T-helper 1 cell (primary cell): ENCODE measurements at regions not wholly inside any gene's neighbourhood (a gene's known extent, or its start where the extent isn't known, plus 50 kb on each side); places are given as distances from the start of the nearest gene placed in this dataset.

ENCODE experiments used
- DNase-seq, 5 donors: peaks; one replicate each; pipeline ENCODE4 v3.0.0-alpha.2; 2012 to 2020

- no peak for DNase-seq
Observed at GRCh38 chr18:53749766-53750165, 474.7 kb downstream of the MBD2 start.

- no peak for DNase-seq
Observed at GRCh38 chr18:53747663-53748160, 476.8 kb downstream of the MBD2 start.

GRCh38 chr18:53747210-53747609, 477.3 kb downstream of the MBD2 start:
- DNase-seq, result no peak

- DNase-seq, result no peak
Observed at GRCh38 chr18:53745986-53746385, 478.5 kb downstream of the MBD2 start.

GRCh38 chr18:53745224-53745967, 479.1 kb downstream of the MBD2 start:
- DNase-seq, result no peak

GRCh38 chr18:53739700-53740099, 484.8 kb downstream of the MBD2 start:
- DNase-seq, result no peak

- DNase-seq, result no peak
Observed at GRCh38 chr18:53735526-53735925, 488.9 kb downstream of the MBD2 start.

- DNase-seq, result no peak
Observed at GRCh38 chr18:53715243-53715853, 509.1 kb downstream of the MBD2 start.

- no peak for DNase-seq
Observed at GRCh38 chr18:53710080-53710479, 514.4 kb downstream of the MBD2 start.

- no peak for DNase-seq
Observed at GRCh38 chr18:53702480-53702879, 522.0 kb downstream of the MBD2 start.

- DNase-seq, result no peak
Observed at GRCh38 chr18:53701697-53702096, 522.8 kb downstream of the MBD2 start.

GRCh38 chr18:53698907-53699306, 525.6 kb downstream of the MBD2 start:
- no peak for DNase-seq

GRCh38 chr18:53689886-53690285, 534.6 kb downstream of the MBD2 start:
- DNase-seq, result no peak

GRCh38 chr18:53686965-53687364, 537.5 kb downstream of the MBD2 start:
- DNase-seq, result no peak

GRCh38 chr18:53682796-53683195, 541.7 kb downstream of the MBD2 start:
- DNase-seq, result no peak

GRCh38 chr18:53677480-53677879, 547.0 kb downstream of the MBD2 start:
- no peak for DNase-seq

- DNase-seq, result no peak
Observed at GRCh38 chr18:53665701-53666100, 558.8 kb downstream of the MBD2 start.

- DNase-seq, result no peak
Observed at GRCh38 chr18:53664575-53664974, 559.9 kb downstream of the MBD2 start.

GRCh38 chr18:53660306-53660705, 564.2 kb downstream of the MBD2 start:
- no peak for DNase-seq

GRCh38 chr18:53657257-53657656, 567.2 kb downstream of the MBD2 start:
- no peak for DNase-seq

- no peak for DNase-seq
Observed at GRCh38 chr18:53649621-53650020, 574.8 kb downstream of the MBD2 start.

GRCh38 chr18:53644799-53645471, 579.5 kb downstream of the MBD2 start:
- no peak for DNase-seq

- DNase-seq, result no peak
Observed at GRCh38 chr18:53639687-53640086, 584.8 kb downstream of the MBD2 start.

- DNase-seq, result no peak
Observed at GRCh38 chr18:53629337-53629736, 595.1 kb downstream of the MBD2 start.
